NCI-H1105 (cell line): ENCODE measurements at regions not wholly inside any gene's neighbourhood (a gene's known extent, or its start where the extent isn't known, plus 50 kb on each side); places are given as distances from the start of the nearest gene placed in this dataset.

Experiments
- DNase-seq: peaks from one replicate; lab custom pipeline; 2025; lab: John Stamatoyannopoulos, UW

DNA sequence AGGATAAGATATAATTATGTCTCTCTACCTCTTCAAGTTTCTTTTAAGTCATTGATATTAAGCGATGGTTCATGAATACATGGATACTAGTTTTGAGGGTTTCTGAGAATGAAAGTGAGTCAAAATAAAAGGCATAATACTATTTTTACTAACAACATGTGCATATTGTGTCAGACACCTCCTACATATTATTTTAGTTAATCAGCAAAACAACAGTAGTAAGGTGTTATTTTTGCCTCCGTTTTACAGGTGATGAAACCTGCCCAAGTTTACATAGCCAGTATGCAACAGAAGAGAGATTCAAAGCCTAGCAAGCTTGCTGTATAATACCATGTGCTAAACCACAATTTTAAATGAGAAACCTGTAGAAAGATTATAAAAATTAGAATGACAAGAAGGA lies 544.1 kb downstream of the EPHA5 start:
- no peak for DNase-seq

- no peak for DNase-seq
Measured at GRCh38 chr4:65120287-65120686, 550.0 kb downstream of the EPHA5 start.

GRCh38 chr4:65102419-65102818 lies 567.9 kb downstream of the EPHA5 start:
- no peak for DNase-seq

GRCh38 chr4:65096630-65097029 lies 573.7 kb downstream of the EPHA5 start:
- DNase-seq = no peak

GRCh38 chr4:65089666-65090065 lies 580.6 kb downstream of the EPHA5 start:
- DNase-seq = no peak

- DNase-seq = no peak
Measured at GRCh38 chr4:65083076-65083475, 587.2 kb downstream of the EPHA5 start.

DNA sequence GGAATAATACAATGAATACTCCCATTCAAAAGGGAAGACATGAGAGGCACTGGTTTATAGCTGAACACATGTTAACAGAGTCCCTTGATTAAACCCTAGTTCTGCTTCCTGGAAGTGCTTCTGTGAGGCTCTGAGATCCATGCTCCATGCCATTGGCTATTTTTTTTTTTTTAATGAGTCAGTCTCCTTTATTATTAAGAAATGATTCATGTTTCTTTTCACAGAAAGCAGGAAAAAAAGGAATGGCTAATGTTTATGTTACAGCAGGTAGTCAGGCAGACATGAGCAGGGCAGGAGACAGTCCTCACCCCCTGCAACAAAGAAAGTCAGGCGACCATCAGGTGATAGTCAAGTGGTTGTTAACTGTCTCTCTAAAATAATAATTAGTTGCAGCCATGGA lies 598.7 kb downstream of the EPHA5 start:
- DNase-seq = peak; percentile 16

GRCh38 chr4:65069177-65069576 lies 601.1 kb downstream of the EPHA5 start:
- DNase-seq = no peak

- DNase-seq = no peak
Measured at GRCh38 chr4:65066106-65066505, 604.2 kb downstream of the EPHA5 start.

DNA sequence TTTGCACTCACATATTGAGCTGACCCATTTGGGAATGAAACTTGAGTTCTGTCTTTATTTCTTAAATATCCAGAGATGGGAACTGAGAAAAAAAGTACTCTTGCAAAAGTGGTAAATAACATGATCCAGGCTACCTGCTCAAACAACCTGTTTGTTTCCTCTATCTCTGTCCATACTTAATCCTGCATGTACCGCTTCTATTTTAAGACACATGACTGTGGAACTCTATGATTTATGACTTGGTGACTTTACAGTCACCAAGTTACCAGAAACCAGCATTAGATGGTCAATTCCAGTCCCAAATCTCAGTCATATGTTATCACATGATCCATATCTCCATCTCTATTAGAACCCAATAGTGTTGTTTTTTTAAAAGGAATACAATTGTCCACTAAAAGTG lies 606.7 kb downstream of the EPHA5 start:
- no peak for DNase-seq

DNA sequence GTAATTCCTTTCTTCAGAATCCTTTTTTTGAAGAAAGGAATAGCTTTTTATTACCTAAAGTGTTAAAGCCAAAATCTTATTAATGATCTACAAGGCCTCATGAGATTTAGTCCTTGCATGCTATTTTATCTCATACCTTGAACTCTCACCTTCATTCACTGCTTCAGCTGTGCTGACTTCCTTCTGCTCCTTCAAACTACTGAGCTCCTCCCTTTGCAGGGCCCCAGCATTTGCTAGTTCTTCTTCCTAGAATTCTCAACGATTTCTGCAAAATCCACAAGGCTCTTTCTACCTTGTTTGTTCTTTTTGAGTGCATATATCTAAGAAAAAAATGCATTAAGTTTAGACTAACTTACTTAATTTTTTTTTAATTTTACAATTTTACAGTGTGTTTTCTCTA lies 619.5 kb downstream of the EPHA5 start:
- no peak for DNase-seq

- no peak for DNase-seq
Measured at GRCh38 chr4:65046192-65047133, 623.8 kb downstream of the EPHA5 start.

DNA sequence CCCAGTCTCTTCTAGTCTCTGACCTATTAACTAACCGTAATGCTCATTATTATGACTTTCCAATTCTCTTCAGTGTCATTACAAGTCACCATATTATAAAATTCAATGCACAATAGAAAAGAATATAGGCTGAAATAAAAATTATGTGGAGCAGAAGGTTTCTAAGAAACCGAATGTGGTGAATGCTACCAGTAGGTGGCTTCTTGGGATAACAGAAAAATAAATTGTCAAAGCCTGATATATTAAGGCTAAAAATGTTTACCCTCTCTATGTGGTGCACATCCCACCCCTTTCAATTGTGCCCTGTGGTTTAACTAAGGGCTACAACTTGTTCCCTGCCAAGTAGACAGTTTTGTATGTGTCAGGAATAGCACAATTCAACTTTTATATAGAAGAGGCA lies 624.6 kb upstream of the TECRL start:
- DNase-seq = no peak

GRCh38 chr4:65028592-65028991 lies 619.3 kb upstream of the TECRL start:
- no peak for DNase-seq

DNA sequence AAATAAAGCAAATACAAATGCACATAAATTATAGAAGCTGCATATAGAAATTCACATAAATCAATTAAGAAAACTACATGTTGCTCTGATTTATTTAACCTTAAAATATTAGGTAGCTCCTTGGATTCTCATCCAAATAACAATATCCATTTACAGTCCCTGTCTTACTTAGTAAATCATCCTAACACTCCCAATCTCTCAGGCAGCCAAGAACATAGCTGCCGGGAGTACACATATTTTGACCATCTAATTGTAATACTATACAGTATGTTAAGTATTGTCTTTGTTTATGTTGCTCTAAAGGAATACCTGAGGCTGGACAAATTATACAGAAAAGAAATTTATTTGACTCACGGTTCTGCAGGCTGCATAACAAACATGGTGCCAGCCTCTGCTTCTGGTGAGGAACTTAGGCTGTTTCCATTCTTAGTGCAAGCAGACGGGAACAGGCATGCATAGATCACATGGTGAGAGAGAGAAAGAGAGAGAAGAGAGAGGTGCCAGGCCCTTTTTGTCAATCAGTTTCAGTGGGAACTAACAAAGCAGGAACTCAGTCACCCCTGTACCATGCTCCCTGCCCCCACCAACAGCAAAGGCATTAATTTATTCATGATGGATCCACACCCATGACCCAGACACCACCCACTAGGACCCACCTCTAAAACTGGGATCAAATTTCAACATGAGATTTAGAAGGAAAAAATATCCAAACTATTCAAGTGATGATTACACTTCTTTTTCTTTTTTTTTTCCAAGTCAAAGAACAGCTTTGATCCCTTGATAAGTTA lies 614.8 kb upstream of the TECRL start:
- no peak for DNase-seq

- DNase-seq = no peak
Measured at GRCh38 chr4:65023081-65023480, 613.8 kb upstream of the TECRL start.

DNA sequence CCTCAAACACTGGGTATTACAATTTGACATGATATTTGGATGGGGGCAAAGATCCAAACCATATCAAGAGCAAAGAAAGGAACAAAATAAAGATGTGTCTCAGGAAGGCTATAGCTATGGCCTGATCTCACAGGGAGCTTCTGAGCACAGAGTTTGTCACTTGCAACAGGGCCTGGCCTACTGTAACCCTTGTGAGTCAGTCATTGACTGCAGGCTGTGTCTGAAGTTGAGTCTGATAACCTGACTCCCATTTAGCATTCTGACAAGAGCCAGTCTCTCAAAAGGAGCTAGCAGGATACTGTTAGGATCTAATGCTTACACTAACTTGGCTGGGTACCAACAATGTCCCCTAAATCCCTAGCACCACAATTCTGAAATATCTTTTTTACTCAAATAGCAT lies 612.5 kb upstream of the TECRL start:
- DNase-seq = no peak

DNA sequence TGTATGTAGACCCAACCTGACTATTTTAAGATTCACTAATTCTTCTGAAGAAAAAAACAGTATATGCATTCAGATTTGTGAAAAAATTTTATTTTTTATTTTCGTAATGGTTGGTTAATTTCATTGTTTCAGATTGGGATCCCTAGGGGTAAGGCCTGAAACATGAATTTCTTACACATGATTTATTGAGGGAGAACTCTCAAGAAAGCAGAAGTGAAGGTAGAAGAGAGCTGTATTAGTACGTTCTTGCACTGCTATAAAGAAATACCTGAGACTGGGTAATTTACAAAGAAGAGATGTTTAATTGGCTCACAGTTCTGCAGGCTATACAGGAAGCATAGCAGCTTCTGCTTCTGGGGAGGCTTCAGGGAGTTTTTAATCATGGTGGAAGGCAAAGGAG lies 611.9 kb upstream of the TECRL start:
- DNase-seq = no peak

GRCh38 chr4:65019775-65020174 lies 610.5 kb upstream of the TECRL start:
- DNase-seq = no peak

DNA sequence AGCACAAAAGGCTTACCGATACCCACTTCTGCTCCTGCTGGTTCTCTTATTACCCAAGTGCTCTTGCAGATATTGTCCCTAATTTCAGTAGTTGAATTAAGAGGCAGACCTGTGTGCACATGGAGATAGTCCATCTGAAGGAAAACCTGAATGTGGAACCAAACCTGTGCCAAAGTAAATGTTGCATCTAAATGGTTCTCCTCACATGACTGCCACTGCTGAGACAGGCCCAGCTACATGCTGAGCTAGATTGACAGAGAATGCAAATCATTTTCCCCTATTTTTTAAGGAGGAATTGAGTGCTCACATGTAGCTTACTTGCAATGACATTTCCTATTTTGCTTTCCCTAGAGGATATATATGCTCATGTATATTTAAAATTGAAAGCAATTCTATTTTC lies 609.1 kb upstream of the TECRL start:
- DNase-seq = no peak

DNA sequence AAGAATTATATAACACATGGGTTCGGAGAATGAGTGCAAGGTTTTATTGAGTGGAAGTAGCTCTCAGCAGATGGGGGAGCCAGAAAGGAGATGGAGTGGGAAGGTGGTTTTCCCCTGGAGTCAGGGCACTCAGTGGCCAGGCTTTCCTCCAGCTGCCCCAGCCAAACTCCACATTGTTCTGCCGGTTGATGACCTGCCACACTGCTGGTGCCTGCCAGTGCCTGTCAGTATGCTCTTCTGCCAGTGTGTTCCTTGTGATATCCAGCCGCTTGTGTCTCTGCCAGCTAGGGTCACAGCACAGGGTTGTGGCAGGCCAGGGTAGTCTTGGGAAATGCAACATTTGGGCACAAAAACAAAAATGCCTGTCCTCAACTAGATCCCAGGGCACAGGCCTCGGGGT lies 604.8 kb upstream of the TECRL start:
- DNase-seq = no peak

GRCh38 chr4:65007841-65008439 lies 598.7 kb upstream of the TECRL start:
- DNase-seq = no peak

DNA sequence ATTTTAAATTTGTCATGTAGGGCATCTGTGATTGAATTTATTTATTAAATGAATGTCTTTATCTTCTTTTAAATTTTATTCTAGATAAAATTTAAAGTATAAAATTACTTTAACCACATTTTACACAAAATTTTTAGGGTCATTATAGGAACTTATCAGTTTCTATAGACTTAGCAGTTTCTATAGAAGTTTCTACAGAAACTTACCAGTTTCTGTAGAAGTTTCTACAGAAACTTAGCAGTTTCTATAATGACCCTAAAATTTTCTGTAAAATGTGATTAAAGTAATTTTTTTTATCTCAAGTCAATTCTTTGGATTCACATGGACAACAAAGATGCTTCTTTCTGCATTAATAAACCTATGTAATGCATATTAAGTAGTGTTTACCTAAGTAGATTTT lies 565.9 kb upstream of the TECRL start:
- no peak for DNase-seq
